OCI-LY3 (cell line): ENCODE measurements at regions not wholly inside any gene's neighbourhood (a gene's known extent, or its start where the extent isn't known, plus 50 kb on each side); places are given as distances from the start of the nearest gene placed in this dataset.

ENCODE experiments used
- H2AFZ ChIP-seq: fragments of 200-600, 300-600 bp; shearing (Covaris generic); 2 replicates; pipeline ENCODE4 v1.6.0; 2014; ENCODE audit warnings: antibody characterized with exemption, low read depth, low read length
- H3K27ac ChIP-seq: fragments of 200-600, 300-600 bp; sonication (generic); 2 replicates; pipeline ENCODE4 v1.5.1; 2014; ENCODE audit warnings: mild to moderate bottlenecking, low read length, moderate library complexity, mixed read lengths
- H3K27me3 ChIP-seq: fragments of 200-600, 300-600 bp; sonication (generic); 2 replicates; pipeline ENCODE4 v1.6.1; 2014; ENCODE audit warnings: low read depth, low read length, mixed read lengths
- H3K36me3 ChIP-seq: fragments of 200-600, 300-600 bp; sonication (generic); replicated peaks from 2 replicates; pipeline ENCODE3; 2014; ENCODE audit warnings: low read depth, low read length, mixed read lengths
- H3K4me1 ChIP-seq: fragments of 300-600, 200-600 bp; sonication (generic); 2 replicates; pipeline ENCODE4 v1.6.1; 2014; ENCODE audit warnings: low read length, mixed read lengths
- H3K4me2 ChIP-seq: fragments of 200-600, 300-600 bp; sonication (generic); 2 replicates; pipeline ENCODE4 v1.6.1; 2014; ENCODE audit warnings: low read length, mixed read lengths
- H3K4me3 ChIP-seq: fragments of 300-600, 200-600 bp; sonication (generic); 2 replicates; pipeline ENCODE4 v1.5.1; 2014; ENCODE audit warnings: antibody characterized with exemption, mild to moderate bottlenecking, low read length, moderate library complexity
- H3K79me2 ChIP-seq: fragments of 300-600, 200-600 bp; shearing (Covaris generic); 2 replicates; pipeline ENCODE4 v1.6.1; 2014; ENCODE audit warnings: mild to moderate bottlenecking, low read length, mixed read lengths
- H3K9ac ChIP-seq: fragments of 300-600, 200-600 bp; shearing (Covaris generic); 2 replicates; pipeline ENCODE4 v1.6.0; 2014; ENCODE audit warnings: mild to moderate bottlenecking, low read length, moderate library complexity
- H3K9me3 ChIP-seq: fragments of 200-600, 300-600 bp; shearing (Covaris generic); 2 replicates; pipeline ENCODE4 v1.6.1; 2014; ENCODE audit warnings: low read length, mixed read lengths; ENCODE audit not compliant: insufficient read depth
- H4K20me1 ChIP-seq: fragments of 200-600, 300-600 bp; sonication (generic); 2 replicates; pipeline ENCODE4 v1.6.1; 2016; ENCODE audit warnings: low read length, mixed read lengths; ENCODE audit not compliant: insufficient read depth
- CTCF ChIP-seq: fragments of 200-600, 300-600 bp; sonication (generic); IDR thresholded peaks from 2 replicates; pipeline ENCODE4 v1.5.1; 2014; ENCODE audit warnings: antibody characterized with exemption, low read length, low read depth
- EZH2phosphoT487 ChIP-seq: fragments of 200-600 bp; shearing (Covaris generic); IDR thresholded peaks from 2 replicates; pipeline ENCODE4 v1.6.1; 2018; ENCODE audit warnings: antibody characterized with exemption, mixed run types, low read depth

- Histone ChIP-seq H3K9me3 (no peaks in the 10 kb centered on the region), H4K20me1 (no peaks in the 10 kb centered on the region; the same call in none of the 2 replicates), H3K4me2 (peak overlapping the region; percentile 12), H3K27me3 (peaks cover 75% of the 10 kb centered on the region), H3K36me3 (no peaks in the 10 kb centered on the region), H3K27ac (no peak overlapping the region), H3K9ac (no peak overlapping the region), H3K79me2 (no peaks in the 10 kb centered on the region), H3K4me3 (no peak overlapping the region), H3K4me1 (peaks cover 69% of the 10 kb centered on the region), H2AFZ (no peak overlapping the region)
- TF ChIP-seq CTCF (peak; percentile 88), EZH2phosphoT487 (no peak)
Observed at GRCh38 chr4:121277194-121278105, 103.4 kb downstream of the QRFPR start.

GRCh38 chr4:121273191-121273590 lies 107.6 kb downstream of the QRFPR start:
- Histone ChIP-seq H3K36me3 (no peaks in the 10 kb centered on the region), H3K4me1 (peaks cover 42% of the 10 kb centered on the region), H2AFZ (no peak overlapping the region), H3K4me2 (no peak overlapping the region), H3K27me3 (peaks cover 67% of the 10 kb centered on the region), H3K9ac (no peak overlapping the region), H3K4me3 (no peak overlapping the region), H4K20me1 (no peaks in the 10 kb centered on the region), H3K79me2 (no peaks in the 10 kb centered on the region), H3K27ac (no peak overlapping the region), H3K9me3 (no peaks in the 10 kb centered on the region)
- no peak for TF ChIP-seq EZH2phosphoT487
- no peak for TF ChIP-seq CTCF

GRCh38 chr4:121272526-121272925 lies 108.3 kb downstream of the QRFPR start:
- Histone ChIP-seq H3K4me1 (peaks cover 36% of the 10 kb centered on the region), H3K27me3 (peaks cover 64% of the 10 kb centered on the region), H3K27ac (no peak overlapping the region), H3K4me2 (peak overlapping the region; percentile 30), H2AFZ (no peak overlapping the region), H3K79me2 (no peaks in the 10 kb centered on the region), H3K4me3 (no peak overlapping the region), H3K9ac (no peak overlapping the region), H4K20me1 (no peaks in the 10 kb centered on the region), H3K36me3 (no peaks in the 10 kb centered on the region), H3K9me3 (no peaks in the 10 kb centered on the region)
- TF ChIP-seq EZH2phosphoT487 (no peak), CTCF (no peak)

GRCh38 chr4:121270389-121270788 lies 106.3 kb upstream of the TNIP3 start:
- Histone ChIP-seq H3K4me3 (no peak overlapping the region), H3K27ac (no peak overlapping the region), H3K4me2 (no peak overlapping the region), H3K36me3 (no peaks in the 10 kb centered on the region), H3K27me3 (peaks cover 43% of the 10 kb centered on the region), H4K20me1 (no peaks in the 10 kb centered on the region), H3K4me1 (peaks cover 20% of the 10 kb centered on the region), H3K9me3 (no peaks in the 10 kb centered on the region), H3K79me2 (no peaks in the 10 kb centered on the region), H2AFZ (no peak overlapping the region), H3K9ac (no peak overlapping the region)
- TF ChIP-seq CTCF (no peak), EZH2phosphoT487 (no peak)
